Erythroblast (primary cell): ENCODE measurements at regions not wholly inside any gene's neighbourhood (a gene's known extent, or its start where the extent isn't known, plus 50 kb on each side); places are given as distances from the start of the nearest gene placed in this dataset.

Experiments
- GATA1 ChIP-seq: IDR thresholded peaks from 2 replicates; pipeline ENCODE4 v1.6.1; 2011; ENCODE audit warnings: low read depth, mild to moderate bottlenecking, control low read depth, low read length, moderate library complexity
- POLR2A ChIP-seq: IDR thresholded peaks from 2 replicates; pipeline ENCODE4 v1.6.1; 2011; ENCODE audit warnings: mild to moderate bottlenecking, low read length

DNA sequence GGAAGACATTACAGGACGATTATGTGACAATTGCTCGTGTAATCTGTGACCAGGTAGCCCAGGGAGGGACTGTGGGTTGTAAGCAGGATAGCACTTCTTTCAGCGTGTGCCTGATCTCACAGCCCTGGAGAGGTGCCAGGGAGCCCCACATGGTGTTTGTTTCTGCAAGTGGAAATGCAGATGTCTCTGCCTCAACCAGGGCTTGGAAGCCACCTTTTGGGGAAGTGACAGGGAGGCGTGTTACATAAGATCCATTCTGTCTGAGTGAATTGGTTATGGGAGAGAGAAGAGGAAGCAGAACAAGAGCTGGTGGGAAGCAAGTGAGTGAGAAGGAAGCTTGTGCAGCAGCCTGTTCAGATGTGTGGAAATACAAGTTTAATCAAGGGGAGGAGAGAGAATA is 104.5 kb upstream of the GATB start:
- TF ChIP-seq POLR2A, result no peak
- TF ChIP-seq GATA1, result no peak
